PC-3 (cell line): ENCODE measurements at regions not wholly inside any gene's neighbourhood (a gene's known extent, or its start where the extent isn't known, plus 50 kb on each side); places are given as distances from the start of the nearest gene placed in this dataset.

Source experiments
- CTCF ChIP-seq: fragments of 300-600 bp; sonication (generic); conservative IDR thresholded peaks from 2 replicates; pipeline ENCODE4 v1.5.1; 2017; ENCODE audit warnings: antibody characterized with exemption, low read depth, mild to moderate bottlenecking, low read length
- EZH2 ChIP-seq: fragments of 300-600 bp; sonication (generic); IDR thresholded peaks from one replicate; pipeline ENCODE4 v1.6.1; 2017; ENCODE audit warnings: antibody characterized with exemption, mild to moderate bottlenecking, low read length; ENCODE audit not compliant: unreplicated experiment

GRCh38 chr18:4986677-4987076 is 210.4 kb downstream of the AKAIN1 start:
- TF ChIP-seq CTCF (no peak), EZH2 (no peak)
